ENCODE measurements at regions not wholly inside any gene's neighbourhood (a gene's known extent, or its start where the extent isn't known, plus 50 kb on each side); places are given as distances from the start of the nearest gene placed in this dataset.

DNA sequence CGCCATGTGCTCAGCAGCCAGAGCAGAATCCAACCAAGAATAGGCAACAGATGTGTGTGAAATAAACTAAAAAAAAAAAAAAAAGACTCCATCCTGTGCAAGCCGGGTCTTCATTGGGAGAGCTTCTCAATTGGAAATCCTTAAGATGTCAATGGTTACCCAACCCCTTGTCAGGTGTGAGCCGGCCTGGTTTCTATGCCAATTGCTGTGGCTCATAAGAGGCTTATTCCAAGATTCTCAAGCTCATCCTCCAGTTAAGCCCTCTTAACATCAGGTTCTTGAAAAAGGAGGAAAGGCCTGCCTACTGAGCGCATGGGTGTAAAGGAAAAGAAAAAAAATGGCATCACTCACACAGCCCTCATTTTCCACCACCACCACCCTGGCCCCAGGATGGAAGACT is 1084.6 kb downstream of the UQCRFS1 start:
- CTCF ChIA-PET, result no interaction called here
- TF ChIP-seq RFX5 (IDR thresholded peaks at IDR 0.05) (no peak), CHD4 (IDR thresholded peaks at IDR 0.05; ENCODE audit: borderline replicate concordance) (no peak), BHLHE40 (IDR thresholded peaks at IDR 0.05; ENCODE audit: low read depth, low read length) (no peak), NPAS2 (CRISPR knock-in tag; IDR thresholded peaks at IDR 0.05; ENCODE audit: borderline replicate concordance) (no peak), EP300 (IDR thresholded peaks at IDR 0.05) (no peak), NFE2L2 (conservative IDR thresholded peaks at IDR 0.05; ENCODE audit: low read length) (no peak), MYC (IDR thresholded peaks at IDR 0.05; ENCODE audit: borderline replicate concordance, low read length) (no peak), SREBF2 (IDR thresholded peaks at IDR 0.05) (no peak), SMC3 (IDR thresholded peaks at IDR 0.05) (no peak), JUN (IDR thresholded peaks at IDR 0.05) (no peak), GATA3 (IDR thresholded peaks at IDR 0.05; ENCODE audit: borderline replicate concordance) (no peak), POLR2AphosphoS2 (conservative IDR thresholded peaks at IDR 0.05; ENCODE audit: low read length) (no peak), ESRRA (IDR thresholded peaks at IDR 0.05; ENCODE audit: borderline replicate concordance, low read length) (no peak), CEBPB (IDR thresholded peaks at IDR 0.05) (no peak), FOXS1 (CRISPR knock-in tag; IDR thresholded peaks at IDR 0.05) (no peak), HOXA7 (CRISPR knock-in tag; IDR thresholded peaks at IDR 0.05) (no peak)
- TF ChIP-seq, protein P1, sequence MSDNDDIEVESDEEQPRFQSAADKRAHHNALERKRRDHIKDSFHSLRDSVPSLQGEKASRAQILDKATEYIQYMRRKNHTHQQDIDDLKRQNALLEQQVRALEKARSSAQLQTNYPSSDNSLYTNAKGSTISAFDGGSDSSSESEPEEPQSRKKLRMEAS (IDR thresholded peaks at IDR 0.05), result no peak
- DNase-seq (ENCODE audit: low read depth in 1 of 2, low spot score in 1 of 2) (no peak), ATAC-seq (no peak), FAIRE-seq (no peak)
- peaks cover 12% of the 10 kb centered on the region; the same call in 2 of the 3 replicates for H3K9me3 ChIP-seq
- H3K4me2 ChIP-seq, result no peak overlapping the region
- H3K4me3 ChIP-seq, result no peak overlapping the region
- WGBS (ENCODE audit: missing lambda C conversion rate), result 10% methylated on average over 4 of the region's 4 CpGs
- H3K27ac ChIP-seq, result no peak overlapping the region
- H3K4me1 ChIP-seq, result no peaks in the 10 kb centered on the region
- POLR2A ChIA-PET, result no interaction called here

DNA sequence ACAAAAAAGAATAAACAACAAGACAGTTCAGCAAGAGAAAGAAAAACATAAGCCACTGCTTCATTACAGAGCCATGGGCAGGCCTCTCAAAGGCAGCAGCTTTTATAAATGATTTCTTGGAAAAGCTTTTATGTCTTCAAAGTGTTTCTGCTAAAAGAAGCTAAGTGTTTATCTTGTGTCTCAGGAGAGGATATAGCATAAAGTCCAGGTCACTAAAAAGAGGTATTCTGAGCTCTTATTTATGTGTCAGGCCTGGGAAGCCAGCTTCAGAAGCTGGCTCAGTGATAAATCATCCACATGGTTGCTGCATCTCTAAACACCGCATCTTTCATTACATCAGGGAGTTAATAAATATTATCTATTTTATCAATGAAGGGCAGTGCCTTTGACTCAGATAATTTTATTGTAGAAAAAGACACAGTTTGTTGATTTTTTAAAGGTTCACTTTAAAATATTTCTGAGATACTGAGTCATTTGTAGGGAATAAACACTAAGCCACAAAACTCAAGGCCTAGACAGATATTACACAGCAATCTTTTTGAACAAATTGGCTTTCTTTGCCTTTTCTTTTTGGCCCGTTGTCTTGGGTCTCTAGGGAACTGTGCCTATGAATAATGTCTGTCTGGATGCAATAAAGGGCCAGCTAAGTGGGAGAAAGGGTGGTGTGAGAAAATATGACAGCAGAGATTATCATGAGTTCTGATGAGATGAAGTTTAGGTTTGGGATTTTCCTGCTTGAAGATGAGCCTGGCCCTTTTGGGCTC is 1086.6 kb downstream of the UQCRFS1 start:
- H3K4me2 ChIP-seq, result no peak overlapping the region
- peak; percentile 61 for FAIRE-seq
- ChIA-PET CTCF (interaction anchor here (0.7 to 1.4 kb wide), 2 partner anchors 10 to 210 kb away, joined by 3 to 4 read pairs; no protein-coding TSS in a partner anchor), POLR2A (no interaction called here)
- H3K4me3 ChIP-seq, result no peak overlapping the region
- no peak overlapping the region for H3K27ac ChIP-seq
- no peaks in the 10 kb centered on the region for H3K4me1 ChIP-seq
- peaks cover 15% of the 10 kb centered on the region; the same call in 2 of the 3 replicates for H3K9me3 ChIP-seq
- no peak for DNase-seq (ENCODE audit: low read depth in 1 of 2, low spot score in 1 of 2)
- no peak for TF ChIP-seq ZFP36 (IDR thresholded peaks at IDR 0.05; ENCODE audit: borderline replicate concordance, partially characterized antibody)
- no peak for TF ChIP-seq ZNF302 (CRISPR knock-in tag; IDR thresholded peaks at IDR 0.05)
- WGBS (ENCODE audit: missing lambda C conversion rate), result 35% methylated on average over 2 of the region's 2 CpGs
- no peak for ATAC-seq

- Histone ChIP-seq H3K4me3 (no peak overlapping the region), H3K9me3 (peaks cover 9% of the 10 kb centered on the region; the same call in 2 of the 3 replicates), H3K4me1 (no peaks in the 10 kb centered on the region), H3K27ac (no peak overlapping the region), H3K4me2 (no peak overlapping the region)
- ChIA-PET CTCF (interaction anchor here (1.2 to 1.7 kb wide), 2 partner anchors 15 to 177 kb away, joined by 3 read pairs; no protein-coding TSS in a partner anchor), POLR2A (no interaction called here)
- no peak for DNase-seq (ENCODE audit: low read depth in 1 of 2, low spot score in 1 of 2)
- no peak for ATAC-seq
- no peak for FAIRE-seq
- 0% methylated on average over 5 of the region's 5 CpGs for WGBS (ENCODE audit: missing lambda C conversion rate)
- TF ChIP-seq CTCF (IDR thresholded peaks at IDR 0.05), result no peak
- TF ChIP-seq MYC (IDR thresholded peaks at IDR 0.05; ENCODE audit: borderline replicate concordance, low read length), result no peak
- TF ChIP-seq CHD2 (IDR thresholded peaks at IDR 0.05; ENCODE audit: low read length, partially characterized antibody), result no peak
- TF ChIP-seq GATA3 (IDR thresholded peaks at IDR 0.05; ENCODE audit: borderline replicate concordance), result no peak
- TF ChIP-seq MAZ (IDR thresholded peaks at IDR 0.05; ENCODE audit: borderline replicate concordance, low read depth, low read length), result no peak
- TF ChIP-seq SREBF2 (IDR thresholded peaks at IDR 0.05), result no peak
- TF ChIP-seq CEBPB (IDR thresholded peaks at IDR 0.05), result no peak
- no peak for TF ChIP-seq NFE2L2 (conservative IDR thresholded peaks at IDR 0.05; ENCODE audit: low read length)
- no peak for TF ChIP-seq EHMT2 (IDR thresholded peaks at IDR 0.05; ENCODE audit: low read depth)
- no peak for TF ChIP-seq NR3C1 (IDR thresholded peaks at IDR 0.05)
- no peak for TF ChIP-seq FOSL2 (IDR thresholded peaks at IDR 0.05)
- TF ChIP-seq FOSL2 (CRISPR knock-in tag; IDR thresholded peaks at IDR 0.05), result no peak
- no peak for TF ChIP-seq TP53 (CRISPR knock-in tag; IDR thresholded peaks at IDR 0.05)
- TF ChIP-seq RFX5 (IDR thresholded peaks at IDR 0.05), result no peak
- no peak for TF ChIP-seq MAFK (IDR thresholded peaks at IDR 0.05; ENCODE audit: partially characterized antibody)
- TF ChIP-seq REST (IDR thresholded peaks at IDR 0.05), result no peak
- no peak for TF ChIP-seq KDM1A (IDR thresholded peaks at IDR 0.05; ENCODE audit: low read depth)
- TF ChIP-seq RAD21 (conservative IDR thresholded peaks at IDR 0.05 in 1 of 2, IDR thresholded peaks at IDR 0.05 in 1 of 2), result no peak
These were observed 1090.2 kb downstream of the UQCRFS1 start for GRCh38 chr19:28122734-28123133.

All from A549 (cell line).